HG03159 (cell line): ENCODE measurements at regions not wholly inside any gene's neighbourhood (a gene's known extent, or its start where the extent isn't known, plus 50 kb on each side); places are given as distances from the start of the nearest gene placed in this dataset.

Experiments used
- ATAC-seq: cut with Tn5 transposase; IDR thresholded peaks from one replicate; pipeline ENCODE4 v1.9.1; 2021; ENCODE audit warnings: mild to moderate bottlenecking, moderate library complexity; ENCODE audit not compliant: unreplicated experiment

GRCh38 chr4:43341741-43342140, 449.2 kb downstream of the GRXCR1 start:
- no peak for ATAC-seq

GRCh38 chr4:43343298-43343697, 450.8 kb downstream of the GRXCR1 start:
- no peak for ATAC-seq

GRCh38 chr4:43345323-43345925, 452.9 kb downstream of the GRXCR1 start:
- no peak for ATAC-seq

- ATAC-seq, result no peak
These were observed 456.1 kb downstream of the GRXCR1 start for GRCh38 chr4:43348591-43348990.

GRCh38 chr4:43351970-43352806, 459.7 kb downstream of the GRXCR1 start:
- no peak for ATAC-seq

- no peak for ATAC-seq
These were observed 460.3 kb downstream of the GRXCR1 start for GRCh38 chr4:43352859-43353258.

- no peak for ATAC-seq
These were observed 461.0 kb downstream of the GRXCR1 start for GRCh38 chr4:43353552-43353951.

- no peak for ATAC-seq
These were observed 464.3 kb downstream of the GRXCR1 start for GRCh38 chr4:43356786-43357185.

- no peak for ATAC-seq
These were observed 464.9 kb downstream of the GRXCR1 start for GRCh38 chr4:43357252-43357974.

- ATAC-seq, result no peak
These were observed 467.8 kb downstream of the GRXCR1 start for GRCh38 chr4:43360296-43360695.

GRCh38 chr4:43362875-43363636, 470.5 kb downstream of the GRXCR1 start:
- no peak for ATAC-seq

- no peak for ATAC-seq
These were observed 476.6 kb downstream of the GRXCR1 start for GRCh38 chr4:43369036-43369594.

- ATAC-seq, result no peak
These were observed 480.7 kb downstream of the GRXCR1 start for GRCh38 chr4:43373201-43373600.

- no peak for ATAC-seq
These were observed 481.8 kb downstream of the GRXCR1 start for GRCh38 chr4:43374216-43374751.

- no peak for ATAC-seq
These were observed 486.5 kb downstream of the GRXCR1 start for GRCh38 chr4:43379016-43379415.

GRCh38 chr4:43380093-43380492, 487.6 kb downstream of the GRXCR1 start:
- no peak for ATAC-seq

GRCh38 chr4:43391069-43391468, 498.6 kb downstream of the GRXCR1 start:
- ATAC-seq, result no peak

- ATAC-seq, result no peak
These were observed 502.5 kb downstream of the GRXCR1 start for GRCh38 chr4:43394976-43395375.

GRCh38 chr4:43399726-43400125, 507.2 kb downstream of the GRXCR1 start:
- no peak for ATAC-seq

- ATAC-seq, result no peak
These were observed 509.9 kb downstream of the GRXCR1 start for GRCh38 chr4:43402393-43402792.
